Fibroblast of lung (primary cell): ENCODE measurements at regions not wholly inside any gene's neighbourhood (a gene's known extent, or its start where the extent isn't known, plus 50 kb on each side); places are given as distances from the start of the nearest gene placed in this dataset.

Source experiments
- DNase-seq, 2 donors: peaks; one replicate each; pipeline versions ENCODE4 v3.0.0 to v3.0.0-alpha.2; 2010; ENCODE audit warnings: low read depth in 2 of 2
- H2AFZ ChIP-seq: 2 replicates; pipeline ENCODE4 v1.5.1; 2012; ENCODE audit warnings: low read length, control low read depth, inconsistent platforms
- H3K27ac ChIP-seq: 2 replicates; pipeline ENCODE4 v1.5.1; 2011; ENCODE audit warnings: low read length, control low read depth; ENCODE audit not compliant: insufficient read depth
- H3K27me3 ChIP-seq: 2 replicates; pipeline ENCODE4 v1.5.1; 2011; ENCODE audit warnings: mild to moderate bottlenecking, low read length; ENCODE audit not compliant: control insufficient read depth, insufficient read depth
- H3K36me3 ChIP-seq: 2 replicates; pipeline ENCODE4 v1.5.1; 2011; ENCODE audit warnings: low read length; ENCODE audit not compliant: control insufficient read depth, insufficient read depth
- H3K4me1 ChIP-seq: 2 replicates; pipeline ENCODE4 v1.5.1; 2011; ENCODE audit warnings: low read length; ENCODE audit not compliant: control insufficient read depth, insufficient read depth; ENCODE audit errors: extremely low read depth
- H3K4me2 ChIP-seq: 2 replicates; pipeline ENCODE4 v1.5.1; 2011; ENCODE audit warnings: low read length, control low read depth; ENCODE audit not compliant: insufficient read depth; ENCODE audit errors: extremely low read depth
- H3K4me3 ChIP-seq, 4 experiments: fragments of 200-600 bp in 1 of 4; sonication (generic) in 1 of 4; replicated peaks in 1 of 4; 2 replicates each; pipeline ENCODE4 v1.5.1; 2011 to 2016; ENCODE audit warnings: low read length in 4 of 4, low read depth in 3 of 4, mild to moderate bottlenecking in 3 of 4, control low read depth in 2 of 4, inconsistent platforms in 1 of 4, mixed read lengths in 1 of 4; ENCODE audit not compliant: insufficient read depth in 1 of 4; ENCODE audit errors: control extremely low read depth in 1 of 4
- H3K79me2 ChIP-seq: 2 replicates; pipeline ENCODE4 v1.5.1; 2012; ENCODE audit warnings: mild to moderate bottlenecking, low read length, inconsistent platforms; ENCODE audit not compliant: control insufficient read depth, insufficient read depth
- H3K9ac ChIP-seq: 2 replicates; pipeline ENCODE4 v1.5.1; 2011; ENCODE audit warnings: mild to moderate bottlenecking, low read length, control low read depth; ENCODE audit not compliant: insufficient read depth
- H3K9me3 ChIP-seq: 2 replicates; pipeline ENCODE4 v1.5.1; 2012; ENCODE audit warnings: low read depth, low read length; ENCODE audit not compliant: control insufficient read depth, insufficient read depth
- H4K20me1 ChIP-seq: 2 replicates; pipeline ENCODE4 v1.5.1; 2011; ENCODE audit warnings: low read length; ENCODE audit not compliant: control insufficient read depth, insufficient read depth; ENCODE audit errors: extremely low read depth
- CTCF ChIP-seq, 2 donors: IDR thresholded peaks in 1 of 2; conservative IDR thresholded peaks in 1 of 2; 1 replicate in 1 of 2; 2 replicates in 1 of 2; pipeline ENCODE4 v1.5.1; 2011 to 2012; ENCODE audit warnings: low read length in 2 of 2, control low read depth in 1 of 2, inconsistent platforms in 1 of 2, low read depth in 1 of 2, mild to moderate bottlenecking in 1 of 2
- EZH2 ChIP-seq: IDR thresholded peaks from 2 replicates; pipeline ENCODE4 v1.5.1; 2012; ENCODE audit warnings: low read length, control low read depth, mild to moderate bottlenecking; ENCODE audit errors: missing control alignments

GRCh38 chr22:49010901-49011300 is 816.8 kb downstream of the BRD1 start:
- no peaks in the 10 kb centered on the region for H4K20me1 ChIP-seq
- no peaks in the 10 kb centered on the region for H3K36me3 ChIP-seq
- H3K79me2 ChIP-seq = no peaks in the 10 kb centered on the region
- no peaks in the 10 kb centered on the region for H3K9me3 ChIP-seq
- no peak for DNase-seq
- H2AFZ ChIP-seq = no peak overlapping the region
- no peak overlapping the region for H3K4me2 ChIP-seq
- no peaks in the 10 kb centered on the region for H3K27me3 ChIP-seq
- H3K9ac ChIP-seq = no peak overlapping the region
- H3K4me3 ChIP-seq = no peak overlapping the region
- H3K27ac ChIP-seq = no peak overlapping the region
- TF ChIP-seq EZH2 (no peak), CTCF (conservative IDR thresholded peaks at IDR 0.05 in 1 of 2, IDR thresholded peaks at IDR 0.05 in 1 of 2; ENCODE audit: low read depth in 1 of 2, low read length in 2 of 2) (no peak)
- no peaks in the 10 kb centered on the region for H3K4me1 ChIP-seq

DNA sequence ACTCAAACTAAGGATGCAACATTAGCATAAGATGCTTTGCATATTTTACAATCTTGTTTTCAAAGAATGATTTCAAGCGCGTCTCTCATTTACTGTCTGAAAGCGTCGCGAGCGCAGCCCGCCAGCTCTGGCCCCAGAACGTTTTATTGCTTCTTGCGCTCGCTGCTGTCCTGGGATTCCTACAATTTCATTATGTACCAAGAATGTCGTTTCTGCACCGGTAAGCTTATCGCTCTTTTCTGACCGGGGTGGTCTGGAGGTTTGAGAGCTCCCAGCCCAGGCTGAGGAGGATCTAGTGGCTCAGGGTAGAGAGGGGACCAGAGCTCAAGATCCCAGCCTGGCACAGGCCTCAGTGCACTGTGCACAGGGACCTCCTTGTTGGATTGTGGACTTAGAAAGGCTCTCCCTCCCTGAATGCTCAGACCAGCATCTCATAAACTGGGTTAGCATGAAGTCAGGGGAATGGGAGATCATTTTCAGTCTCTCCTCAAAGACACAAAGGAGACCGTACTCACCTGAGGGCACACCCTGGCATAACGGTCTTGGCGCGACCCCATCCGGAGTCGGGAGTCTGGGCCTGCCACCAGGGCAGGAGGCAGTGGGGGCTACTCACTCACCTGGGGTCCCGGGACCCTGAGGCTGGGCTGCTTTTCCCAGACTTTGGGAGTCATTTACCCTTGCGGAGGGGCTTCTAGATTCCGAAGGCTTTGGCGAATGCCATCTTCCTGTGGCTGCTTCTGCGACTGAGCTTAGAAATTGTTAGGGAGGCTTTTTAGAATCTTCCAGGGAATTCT is 817.4 kb downstream of the BRD1 start:
- Histone ChIP-seq H3K4me2 (no peak overlapping the region), H3K36me3 (no peaks in the 10 kb centered on the region), H3K27me3 (no peaks in the 10 kb centered on the region), H3K79me2 (no peaks in the 10 kb centered on the region), H3K9ac (no peak overlapping the region), H3K9me3 (peaks cover 4% of the 10 kb centered on the region), H4K20me1 (no peaks in the 10 kb centered on the region), H3K4me1 (no peaks in the 10 kb centered on the region), H3K4me3 (no peak overlapping the region), H2AFZ (no peak overlapping the region), H3K27ac (no peak overlapping the region)
- DNase-seq = no peak
- no peak for TF ChIP-seq EZH2
- TF ChIP-seq CTCF (conservative IDR thresholded peaks at IDR 0.05 in 1 of 2, IDR thresholded peaks at IDR 0.05 in 1 of 2; ENCODE audit: low read depth in 1 of 2, low read length in 2 of 2) = no peak

GRCh38 chr22:49009359-49010063 is 818.2 kb downstream of the BRD1 start:
- Histone ChIP-seq H3K4me1 (no peaks in the 10 kb centered on the region), H3K4me3 (no peak overlapping the region), H3K36me3 (no peaks in the 10 kb centered on the region), H3K4me2 (no peak overlapping the region), H3K79me2 (no peaks in the 10 kb centered on the region), H3K9me3 (peaks cover 4% of the 10 kb centered on the region), H2AFZ (no peak overlapping the region), H3K27ac (no peak overlapping the region), H3K9ac (no peak overlapping the region), H4K20me1 (no peaks in the 10 kb centered on the region), H3K27me3 (no peaks in the 10 kb centered on the region)
- no peak for DNase-seq
- TF ChIP-seq EZH2 = no peak
- TF ChIP-seq CTCF (conservative IDR thresholded peaks at IDR 0.05 in 1 of 2, IDR thresholded peaks at IDR 0.05 in 1 of 2; ENCODE audit: low read depth in 1 of 2, low read length in 2 of 2) = no peak
